HepG2 (cell line): ENCODE measurements at regions not wholly inside any gene's neighbourhood (a gene's known extent, or its start where the extent isn't known, plus 50 kb on each side); places are given as distances from the start of the nearest gene placed in this dataset.

ENCODE experiments used
- ATF1 ChIP-seq: IDR thresholded peaks from 2 replicates; pipeline ENCODE4 v1.6.1; 2016; ENCODE audit warnings: mild to moderate bottlenecking, control low read depth
- BCL6 ChIP-seq: IDR thresholded peaks from 2 replicates; pipeline ENCODE4 v1.6.1; 2016; ENCODE audit warnings: missing genetic modification reagents, missing compliant biosample characterization
- FOSL1 ChIP-seq: sonication (generic); formaldehyde crosslinking; IDR thresholded peaks from 2 replicates; pipeline ENCODE4 v1.9.0; 2021; ENCODE audit warnings: missing genetic modification reagents, borderline replicate concordance
- POLR2A ChIP-seq, 2 experiments: IDR thresholded peaks; 2 replicates each; pipeline ENCODE4 v1.6.1; 2011; ENCODE audit warnings: low read depth in 2 of 2, low read length in 2 of 2, mild to moderate bottlenecking in 1 of 2, moderate library complexity in 1 of 2; ENCODE audit not compliant: insufficient read depth in 1 of 2
- ZNF558 ChIP-seq: sonication (generic); formaldehyde crosslinking; IDR thresholded peaks from 2 replicates; pipeline ENCODE4 v1.9.0; 2022; ENCODE audit warnings: mild to moderate bottlenecking, missing genetic modification reagents, borderline replicate concordance
- TF ChIP-seq, protein P1 (sequence below): sonication (generic); formaldehyde crosslinking; conservative IDR thresholded peaks from 2 replicates; pipeline ENCODE4 v1.5.0; 2020; ENCODE audit warnings: missing genetic modification reagents
- TF ChIP-seq, protein P2 (sequence below): sonication (generic); formaldehyde crosslinking; IDR thresholded peaks from 2 replicates; pipeline ENCODE4 v1.5.0; 2020; ENCODE audit warnings: mild to moderate bottlenecking, missing genetic modification reagents
- TF ChIP-seq, protein P3 (sequence below), 2 experiments: IDR thresholded peaks; 2 replicates each; pipeline ENCODE4 v1.6.1; 2011 to 2012; ENCODE audit warnings: low read length in 2 of 2, borderline replicate concordance in 1 of 2, low read depth in 1 of 2, mild to moderate bottlenecking in 1 of 2, moderate library complexity in 1 of 2
- TF ChIP-seq, protein P4 (sequence below): sonication (generic); formaldehyde crosslinking; IDR thresholded peaks from 2 replicates; pipeline ENCODE4 v1.4.0; 2020; ENCODE audit warnings: missing genetic modification reagents
- TF ChIP-seq, protein P5 (sequence below): sonication (generic); formaldehyde crosslinking; IDR thresholded peaks from 2 replicates; pipeline ENCODE4 v1.5.0; 2020; ENCODE audit warnings: mild to moderate bottlenecking, missing genetic modification reagents, moderate library complexity
- TF ChIP-seq, protein P6 (sequence below): sonication (generic); formaldehyde crosslinking; conservative IDR thresholded peaks from 2 replicates; pipeline ENCODE4 v1.4.0; 2020; ENCODE audit warnings: missing genetic modification reagents

DNA sequence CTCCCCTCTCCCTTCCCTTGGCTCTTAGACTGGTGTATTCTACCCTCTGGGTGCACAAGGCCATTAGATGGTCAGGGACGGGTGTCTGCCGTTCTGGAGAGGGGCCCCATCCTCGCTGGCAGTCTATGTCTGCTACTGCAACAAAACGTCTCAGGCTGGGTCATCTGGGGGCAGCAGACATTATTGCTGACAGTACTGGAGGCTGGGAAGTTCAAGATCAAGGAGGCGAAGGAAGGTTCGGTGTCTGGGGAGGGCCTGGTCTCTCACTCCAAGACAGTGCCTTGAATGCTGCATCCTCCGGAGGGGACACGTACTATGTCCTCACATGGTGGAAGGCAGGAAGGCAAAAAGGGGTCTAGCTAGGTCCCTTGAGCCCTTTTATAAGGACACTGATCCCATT is 93.4 kb upstream of the COL5A1 start:
- TF ChIP-seq, protein P1, sequence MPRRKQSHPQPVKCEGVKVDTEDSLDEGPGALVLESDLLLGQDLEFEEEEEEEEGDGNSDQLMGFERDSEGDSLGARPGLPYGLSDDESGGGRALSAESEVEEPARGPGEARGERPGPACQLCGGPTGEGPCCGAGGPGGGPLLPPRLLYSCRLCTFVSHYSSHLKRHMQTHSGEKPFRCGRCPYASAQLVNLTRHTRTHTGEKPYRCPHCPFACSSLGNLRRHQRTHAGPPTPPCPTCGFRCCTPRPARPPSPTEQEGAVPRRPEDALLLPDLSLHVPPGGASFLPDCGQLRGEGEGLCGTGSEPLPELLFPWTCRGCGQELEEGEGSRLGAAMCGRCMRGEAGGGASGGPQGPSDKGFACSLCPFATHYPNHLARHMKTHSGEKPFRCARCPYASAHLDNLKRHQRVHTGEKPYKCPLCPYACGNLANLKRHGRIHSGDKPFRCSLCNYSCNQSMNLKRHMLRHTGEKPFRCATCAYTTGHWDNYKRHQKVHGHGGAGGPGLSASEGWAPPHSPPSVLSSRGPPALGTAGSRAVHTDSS (CRISPR knock-in tag): no peak
- no peak for TF ChIP-seq FOSL1 (CRISPR knock-in tag)
- TF ChIP-seq, protein P2, sequence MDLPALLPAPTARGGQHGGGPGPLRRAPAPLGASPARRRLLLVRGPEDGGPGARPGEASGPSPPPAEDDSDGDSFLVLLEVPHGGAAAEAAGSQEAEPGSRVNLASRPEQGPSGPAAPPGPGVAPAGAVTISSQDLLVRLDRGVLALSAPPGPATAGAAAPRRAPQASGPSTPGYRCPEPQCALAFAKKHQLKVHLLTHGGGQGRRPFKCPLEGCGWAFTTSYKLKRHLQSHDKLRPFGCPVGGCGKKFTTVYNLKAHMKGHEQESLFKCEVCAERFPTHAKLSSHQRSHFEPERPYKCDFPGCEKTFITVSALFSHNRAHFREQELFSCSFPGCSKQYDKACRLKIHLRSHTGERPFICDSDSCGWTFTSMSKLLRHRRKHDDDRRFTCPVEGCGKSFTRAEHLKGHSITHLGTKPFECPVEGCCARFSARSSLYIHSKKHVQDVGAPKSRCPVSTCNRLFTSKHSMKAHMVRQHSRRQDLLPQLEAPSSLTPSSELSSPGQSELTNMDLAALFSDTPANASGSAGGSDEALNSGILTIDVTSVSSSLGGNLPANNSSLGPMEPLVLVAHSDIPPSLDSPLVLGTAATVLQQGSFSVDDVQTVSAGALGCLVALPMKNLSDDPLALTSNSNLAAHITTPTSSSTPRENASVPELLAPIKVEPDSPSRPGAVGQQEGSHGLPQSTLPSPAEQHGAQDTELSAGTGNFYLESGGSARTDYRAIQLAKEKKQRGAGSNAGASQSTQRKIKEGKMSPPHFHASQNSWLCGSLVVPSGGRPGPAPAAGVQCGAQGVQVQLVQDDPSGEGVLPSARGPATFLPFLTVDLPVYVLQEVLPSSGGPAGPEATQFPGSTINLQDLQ (CRISPR knock-in tag): no peak
- TF ChIP-seq POLR2A (IDR thresholded peaks at IDR 0.05; ENCODE audit: insufficient read depth in 1 of 2, low read depth in 2 of 2, low read length in 2 of 2): no peak
- TF ChIP-seq, protein P3, sequence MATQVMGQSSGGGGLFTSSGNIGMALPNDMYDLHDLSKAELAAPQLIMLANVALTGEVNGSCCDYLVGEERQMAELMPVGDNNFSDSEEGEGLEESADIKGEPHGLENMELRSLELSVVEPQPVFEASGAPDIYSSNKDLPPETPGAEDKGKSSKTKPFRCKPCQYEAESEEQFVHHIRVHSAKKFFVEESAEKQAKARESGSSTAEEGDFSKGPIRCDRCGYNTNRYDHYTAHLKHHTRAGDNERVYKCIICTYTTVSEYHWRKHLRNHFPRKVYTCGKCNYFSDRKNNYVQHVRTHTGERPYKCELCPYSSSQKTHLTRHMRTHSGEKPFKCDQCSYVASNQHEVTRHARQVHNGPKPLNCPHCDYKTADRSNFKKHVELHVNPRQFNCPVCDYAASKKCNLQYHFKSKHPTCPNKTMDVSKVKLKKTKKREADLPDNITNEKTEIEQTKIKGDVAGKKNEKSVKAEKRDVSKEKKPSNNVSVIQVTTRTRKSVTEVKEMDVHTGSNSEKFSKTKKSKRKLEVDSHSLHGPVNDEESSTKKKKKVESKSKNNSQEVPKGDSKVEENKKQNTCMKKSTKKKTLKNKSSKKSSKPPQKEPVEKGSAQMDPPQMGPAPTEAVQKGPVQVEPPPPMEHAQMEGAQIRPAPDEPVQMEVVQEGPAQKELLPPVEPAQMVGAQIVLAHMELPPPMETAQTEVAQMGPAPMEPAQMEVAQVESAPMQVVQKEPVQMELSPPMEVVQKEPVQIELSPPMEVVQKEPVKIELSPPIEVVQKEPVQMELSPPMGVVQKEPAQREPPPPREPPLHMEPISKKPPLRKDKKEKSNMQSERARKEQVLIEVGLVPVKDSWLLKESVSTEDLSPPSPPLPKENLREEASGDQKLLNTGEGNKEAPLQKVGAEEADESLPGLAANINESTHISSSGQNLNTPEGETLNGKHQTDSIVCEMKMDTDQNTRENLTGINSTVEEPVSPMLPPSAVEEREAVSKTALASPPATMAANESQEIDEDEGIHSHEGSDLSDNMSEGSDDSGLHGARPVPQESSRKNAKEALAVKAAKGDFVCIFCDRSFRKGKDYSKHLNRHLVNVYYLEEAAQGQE (IDR thresholded peaks at IDR 0.05; ENCODE audit: borderline replicate concordance in 1 of 2, low read depth in 1 of 2, low read length in 2 of 2): no peak
- TF ChIP-seq, protein P4, sequence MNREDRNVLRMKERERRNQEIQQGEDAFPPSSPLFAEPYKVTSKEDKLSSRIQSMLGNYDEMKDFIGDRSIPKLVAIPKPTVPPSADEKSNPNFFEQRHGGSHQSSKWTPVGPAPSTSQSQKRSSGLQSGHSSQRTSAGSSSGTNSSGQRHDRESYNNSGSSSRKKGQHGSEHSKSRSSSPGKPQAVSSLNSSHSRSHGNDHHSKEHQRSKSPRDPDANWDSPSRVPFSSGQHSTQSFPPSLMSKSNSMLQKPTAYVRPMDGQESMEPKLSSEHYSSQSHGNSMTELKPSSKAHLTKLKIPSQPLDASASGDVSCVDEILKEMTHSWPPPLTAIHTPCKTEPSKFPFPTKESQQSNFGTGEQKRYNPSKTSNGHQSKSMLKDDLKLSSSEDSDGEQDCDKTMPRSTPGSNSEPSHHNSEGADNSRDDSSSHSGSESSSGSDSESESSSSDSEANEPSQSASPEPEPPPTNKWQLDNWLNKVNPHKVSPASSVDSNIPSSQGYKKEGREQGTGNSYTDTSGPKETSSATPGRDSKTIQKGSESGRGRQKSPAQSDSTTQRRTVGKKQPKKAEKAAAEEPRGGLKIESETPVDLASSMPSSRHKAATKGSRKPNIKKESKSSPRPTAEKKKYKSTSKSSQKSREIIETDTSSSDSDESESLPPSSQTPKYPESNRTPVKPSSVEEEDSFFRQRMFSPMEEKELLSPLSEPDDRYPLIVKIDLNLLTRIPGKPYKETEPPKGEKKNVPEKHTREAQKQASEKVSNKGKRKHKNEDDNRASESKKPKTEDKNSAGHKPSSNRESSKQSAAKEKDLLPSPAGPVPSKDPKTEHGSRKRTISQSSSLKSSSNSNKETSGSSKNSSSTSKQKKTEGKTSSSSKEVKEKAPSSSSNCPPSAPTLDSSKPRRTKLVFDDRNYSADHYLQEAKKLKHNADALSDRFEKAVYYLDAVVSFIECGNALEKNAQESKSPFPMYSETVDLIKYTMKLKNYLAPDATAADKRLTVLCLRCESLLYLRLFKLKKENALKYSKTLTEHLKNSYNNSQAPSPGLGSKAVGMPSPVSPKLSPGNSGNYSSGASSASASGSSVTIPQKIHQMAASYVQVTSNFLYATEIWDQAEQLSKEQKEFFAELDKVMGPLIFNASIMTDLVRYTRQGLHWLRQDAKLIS (CRISPR knock-in tag): no peak
- TF ChIP-seq ATF1 (CRISPR knock-in tag): no peak
- TF ChIP-seq, protein P5, sequence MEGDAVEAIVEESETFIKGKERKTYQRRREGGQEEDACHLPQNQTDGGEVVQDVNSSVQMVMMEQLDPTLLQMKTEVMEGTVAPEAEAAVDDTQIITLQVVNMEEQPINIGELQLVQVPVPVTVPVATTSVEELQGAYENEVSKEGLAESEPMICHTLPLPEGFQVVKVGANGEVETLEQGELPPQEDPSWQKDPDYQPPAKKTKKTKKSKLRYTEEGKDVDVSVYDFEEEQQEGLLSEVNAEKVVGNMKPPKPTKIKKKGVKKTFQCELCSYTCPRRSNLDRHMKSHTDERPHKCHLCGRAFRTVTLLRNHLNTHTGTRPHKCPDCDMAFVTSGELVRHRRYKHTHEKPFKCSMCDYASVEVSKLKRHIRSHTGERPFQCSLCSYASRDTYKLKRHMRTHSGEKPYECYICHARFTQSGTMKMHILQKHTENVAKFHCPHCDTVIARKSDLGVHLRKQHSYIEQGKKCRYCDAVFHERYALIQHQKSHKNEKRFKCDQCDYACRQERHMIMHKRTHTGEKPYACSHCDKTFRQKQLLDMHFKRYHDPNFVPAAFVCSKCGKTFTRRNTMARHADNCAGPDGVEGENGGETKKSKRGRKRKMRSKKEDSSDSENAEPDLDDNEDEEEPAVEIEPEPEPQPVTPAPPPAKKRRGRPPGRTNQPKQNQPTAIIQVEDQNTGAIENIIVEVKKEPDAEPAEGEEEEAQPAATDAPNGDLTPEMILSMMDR: no peak
- TF ChIP-seq ZNF558 (CRISPR knock-in tag): no peak
- TF ChIP-seq, protein P6, sequence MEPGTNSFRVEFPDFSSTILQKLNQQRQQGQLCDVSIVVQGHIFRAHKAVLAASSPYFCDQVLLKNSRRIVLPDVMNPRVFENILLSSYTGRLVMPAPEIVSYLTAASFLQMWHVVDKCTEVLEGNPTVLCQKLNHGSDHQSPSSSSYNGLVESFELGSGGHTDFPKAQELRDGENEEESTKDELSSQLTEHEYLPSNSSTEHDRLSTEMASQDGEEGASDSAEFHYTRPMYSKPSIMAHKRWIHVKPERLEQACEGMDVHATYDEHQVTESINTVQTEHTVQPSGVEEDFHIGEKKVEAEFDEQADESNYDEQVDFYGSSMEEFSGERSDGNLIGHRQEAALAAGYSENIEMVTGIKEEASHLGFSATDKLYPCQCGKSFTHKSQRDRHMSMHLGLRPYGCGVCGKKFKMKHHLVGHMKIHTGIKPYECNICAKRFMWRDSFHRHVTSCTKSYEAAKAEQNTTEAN: no peak
- no peak for TF ChIP-seq BCL6 (CRISPR knock-in tag)
